MCF 10A (cell line): ENCODE measurements at regions not wholly inside any gene's neighbourhood (a gene's known extent, or its start where the extent isn't known, plus 50 kb on each side); places are given as distances from the start of the nearest gene placed in this dataset.
"Not testable (repeated sequence)": the region's sequence is repeated elsewhere in the genome, so short reads cannot be mapped to it uniquely, and the experiment has no call there.

Experiments used
- BruUV-seq: library from RNA; stranded (reverse); fragments of 400-500 nt; replicated peaks from 2 replicates; lab custom pipeline; 2021; lab: Mats Ljungman, UMichigan
- CTCF ChIA-PET: fragments of 300-600 bp; sonication (Branson Sonifier 250); formaldehyde crosslinking; extraction: SDS; loops from one replicate; lab custom pipeline; 2021; ENCODE audit warnings: antibody characterized with exemption, inconsistent platforms; lab: Yijun Ruan, JAX
- POLR2A ChIA-PET: fragments of 300-600, 350-650 bp; sonication (Branson Sonifier 250); formaldehyde crosslinking; extraction: SDS; loops from one replicate; lab custom pipeline; 2020; ENCODE audit warnings: antibody characterized with exemption, inconsistent platforms; lab: Yijun Ruan, JAX
- DNase-seq: peaks from one replicate; pipeline ENCODE4 v3.0.0-alpha.2; 2018; ENCODE audit not compliant: unreplicated experiment
- H3K27ac Mint-ChIP-seq: one replicate; pipeline ENCODE4 v1.8.0; 2022; ENCODE audit warnings: mild to moderate bottlenecking, low read depth, mixed read lengths; ENCODE audit not compliant: unreplicated experiment
- H3K27me3 Mint-ChIP-seq: one replicate; pipeline ENCODE4 v1.8.0; 2022; ENCODE audit warnings: mixed read lengths; ENCODE audit not compliant: insufficient read depth, unreplicated experiment
- H3K36me3 Mint-ChIP-seq: one replicate; pipeline ENCODE4 v1.8.0; 2022; ENCODE audit warnings: mild to moderate bottlenecking, moderate library complexity, mixed read lengths; ENCODE audit not compliant: insufficient read depth, unreplicated experiment
- H3K4me1 Mint-ChIP-seq: one replicate; pipeline ENCODE4 v1.8.0; 2022; ENCODE audit warnings: mixed read lengths; ENCODE audit not compliant: insufficient read depth, unreplicated experiment
- H3K4me3 Mint-ChIP-seq: one replicate; pipeline ENCODE4 v1.8.0; 2022; ENCODE audit warnings: mild to moderate bottlenecking, moderate library complexity, mixed read lengths; ENCODE audit not compliant: unreplicated experiment
- H3K9me3 Mint-ChIP-seq: one replicate; pipeline ENCODE4 v1.8.0; 2022; ENCODE audit warnings: mixed read lengths; ENCODE audit not compliant: unreplicated experiment
- intact Hi-C: fragments of 100-400 bp; cut with micrococcal nuclease; formaldehyde crosslinking; loops from 2 replicates; pipeline ENCODE4 v1.14.1; 2022
- TF ChIP-seq, protein P1 (sequence below): fragments of 200-600 bp; IDR thresholded peaks from one replicate; pipeline ENCODE4 v1.8.0; 2022; ENCODE audit warnings: antibody characterized with exemption, mild to moderate bottlenecking; ENCODE audit not compliant: unreplicated experiment

DNA sequence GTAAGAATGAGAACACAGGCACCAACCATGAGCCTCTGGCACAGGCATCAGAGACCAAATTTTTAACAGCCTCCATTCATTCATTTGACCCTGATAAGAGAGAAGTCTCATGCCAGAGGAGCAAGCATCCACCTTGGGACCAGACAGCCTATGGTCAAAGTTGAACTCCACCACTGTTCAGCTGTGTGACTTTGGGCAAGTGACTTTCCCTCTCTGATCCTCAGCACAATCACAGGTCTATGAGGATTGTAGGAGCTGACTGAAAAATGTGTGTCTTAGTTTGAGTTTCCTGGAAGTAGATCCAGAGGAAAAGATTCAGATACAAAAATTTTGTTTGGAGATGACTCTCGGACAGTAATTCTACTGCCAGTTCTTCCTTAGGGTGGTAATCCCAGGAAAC lies 645.1 kb upstream of the DEFB115 start:
- no peak overlapping the region for H3K4me3 Mint-ChIP-seq
- H3K9me3 Mint-ChIP-seq, result peaks cover 46% of the 10 kb centered on the region
- no TSS peak for BruUV-seq

DNA sequence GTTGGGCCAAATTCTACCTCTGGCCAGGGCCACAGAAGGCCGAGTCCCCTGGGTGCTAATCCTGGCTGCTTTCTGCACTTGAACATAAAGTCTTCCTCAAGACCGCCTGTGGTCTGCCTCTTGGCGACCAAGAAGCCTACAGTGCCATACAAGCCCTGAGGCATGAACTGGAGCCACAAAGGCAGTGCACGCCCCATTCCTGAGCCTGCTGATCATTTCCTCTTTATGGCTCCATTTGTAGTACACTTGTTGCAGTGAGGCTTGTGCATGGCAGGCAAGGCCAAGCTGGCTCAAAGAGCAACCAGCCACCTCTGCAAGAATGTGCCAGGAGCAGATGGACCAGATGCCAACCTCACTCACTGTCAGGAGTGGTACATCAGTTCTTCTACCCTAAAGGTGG lies 636.1 kb upstream of the DEFB115 start:
- H3K9me3 Mint-ChIP-seq, H3K4me1 Mint-ChIP-seq, DNase-seq, BruUV-seq, CTCF ChIA-PET, H3K27me3 Mint-ChIP-seq, H3K27ac Mint-ChIP-seq, H3K36me3 Mint-ChIP-seq, intact Hi-C loops, POLR2A ChIA-PET, H3K4me3 Mint-ChIP-seq: not testable (repeated sequence)

More for the DNA sequence above, 645.1 kb upstream of the DEFB115 start:
- POLR2A ChIA-PET, result no interaction called here
- intact Hi-C loops, result no loop called here
- CTCF ChIA-PET, result no interaction called here
- Mint-ChIP-seq H3K27me3 (no peaks in the 10 kb centered on the region), H3K27ac (no peak overlapping the region), H3K36me3 (peaks cover 4% of the 10 kb centered on the region), H3K4me1 (no peaks in the 10 kb centered on the region)
- TF ChIP-seq, protein P1, sequence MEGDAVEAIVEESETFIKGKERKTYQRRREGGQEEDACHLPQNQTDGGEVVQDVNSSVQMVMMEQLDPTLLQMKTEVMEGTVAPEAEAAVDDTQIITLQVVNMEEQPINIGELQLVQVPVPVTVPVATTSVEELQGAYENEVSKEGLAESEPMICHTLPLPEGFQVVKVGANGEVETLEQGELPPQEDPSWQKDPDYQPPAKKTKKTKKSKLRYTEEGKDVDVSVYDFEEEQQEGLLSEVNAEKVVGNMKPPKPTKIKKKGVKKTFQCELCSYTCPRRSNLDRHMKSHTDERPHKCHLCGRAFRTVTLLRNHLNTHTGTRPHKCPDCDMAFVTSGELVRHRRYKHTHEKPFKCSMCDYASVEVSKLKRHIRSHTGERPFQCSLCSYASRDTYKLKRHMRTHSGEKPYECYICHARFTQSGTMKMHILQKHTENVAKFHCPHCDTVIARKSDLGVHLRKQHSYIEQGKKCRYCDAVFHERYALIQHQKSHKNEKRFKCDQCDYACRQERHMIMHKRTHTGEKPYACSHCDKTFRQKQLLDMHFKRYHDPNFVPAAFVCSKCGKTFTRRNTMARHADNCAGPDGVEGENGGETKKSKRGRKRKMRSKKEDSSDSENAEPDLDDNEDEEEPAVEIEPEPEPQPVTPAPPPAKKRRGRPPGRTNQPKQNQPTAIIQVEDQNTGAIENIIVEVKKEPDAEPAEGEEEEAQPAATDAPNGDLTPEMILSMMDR, result no peak
- no peak for DNase-seq

DNA sequence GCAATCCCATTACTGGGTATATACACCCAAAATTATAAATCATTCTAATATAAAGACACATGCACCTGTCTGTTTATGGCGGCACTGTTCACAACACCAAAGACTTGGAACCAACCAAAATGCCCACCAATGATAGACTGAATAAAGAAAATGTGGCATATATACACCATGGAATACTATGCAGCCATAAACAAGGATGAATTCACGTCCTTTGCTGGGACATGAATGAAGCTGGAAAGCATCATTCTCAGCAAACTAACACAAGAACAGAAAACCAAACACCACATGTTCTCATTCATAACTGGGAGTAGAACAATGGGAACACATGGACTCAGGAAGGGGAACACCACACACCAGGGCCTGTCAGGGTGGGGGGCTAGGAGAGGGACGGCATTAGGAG lies 633.2 kb upstream of the DEFB115 start:
- H3K4me3 Mint-ChIP-seq, H3K27me3 Mint-ChIP-seq, H3K36me3 Mint-ChIP-seq, DNase-seq, BruUV-seq, intact Hi-C loops, CTCF ChIA-PET, H3K4me1 Mint-ChIP-seq, H3K27ac Mint-ChIP-seq, H3K9me3 Mint-ChIP-seq, POLR2A ChIA-PET: not testable (repeated sequence)

DNA sequence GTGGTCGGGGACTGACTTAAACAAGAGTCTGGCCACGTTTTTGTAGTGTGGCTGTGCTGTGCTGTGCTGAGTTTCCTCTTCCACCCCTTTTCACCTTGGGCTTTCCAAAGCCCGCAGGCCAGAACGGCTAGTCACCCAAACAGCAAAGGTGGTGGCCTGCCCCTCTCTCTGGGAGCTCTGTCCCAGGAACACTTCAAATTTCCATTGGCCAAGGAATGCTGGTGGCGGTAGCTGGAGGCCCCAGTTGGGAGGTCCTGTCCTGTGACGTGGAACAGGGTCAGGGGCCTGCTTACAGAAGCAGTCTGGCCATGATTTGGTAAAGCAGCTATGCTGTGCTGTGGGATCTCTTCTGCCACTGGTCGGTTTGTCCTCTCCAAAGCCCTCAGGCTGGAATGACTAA lies 628.1 kb upstream of the DEFB115 start:
- H3K27me3 Mint-ChIP-seq, intact Hi-C loops, DNase-seq, H3K4me1 Mint-ChIP-seq, H3K4me3 Mint-ChIP-seq, H3K27ac Mint-ChIP-seq, CTCF ChIA-PET, BruUV-seq, H3K36me3 Mint-ChIP-seq, POLR2A ChIA-PET: not testable (repeated sequence)
- H3K9me3 Mint-ChIP-seq, result peaks cover 19% of the 10 kb centered on the region

DNA sequence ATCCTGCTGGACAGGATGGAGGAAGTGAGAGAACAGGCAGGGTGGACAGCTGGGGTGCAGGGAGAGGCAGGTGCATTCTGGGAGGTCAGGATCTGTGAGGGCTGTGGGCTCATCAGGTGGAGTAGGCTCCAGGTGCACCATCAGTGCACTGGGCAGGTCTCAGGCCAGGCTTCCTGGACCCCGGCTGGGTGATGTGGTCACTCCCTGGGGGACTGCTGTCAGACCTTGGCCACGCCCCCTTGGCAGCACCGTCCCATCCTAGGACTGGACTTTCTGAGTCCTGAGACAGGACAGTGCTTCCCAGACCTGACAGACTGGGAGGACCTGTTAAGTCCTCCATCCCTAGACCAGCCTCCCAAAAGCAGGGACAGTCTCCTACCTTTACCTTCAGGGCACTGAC lies 626.7 kb upstream of the DEFB115 start:
- no peak overlapping the region for H3K27ac Mint-ChIP-seq
- H3K9me3 Mint-ChIP-seq, result peaks cover 29% of the 10 kb centered on the region
- DNase-seq, result no peak
- CTCF ChIA-PET, result no interaction called here
- intact Hi-C loops, result no loop called here
- TF ChIP-seq, protein P1, result no peak
- BruUV-seq, result no TSS peak
- POLR2A ChIA-PET, result no interaction called here
- no peaks in the 10 kb centered on the region for H3K4me1 Mint-ChIP-seq
- no peak overlapping the region for H3K4me3 Mint-ChIP-seq
- no peaks in the 10 kb centered on the region for H3K36me3 Mint-ChIP-seq
- H3K27me3 Mint-ChIP-seq, result no peaks in the 10 kb centered on the region

DNA sequence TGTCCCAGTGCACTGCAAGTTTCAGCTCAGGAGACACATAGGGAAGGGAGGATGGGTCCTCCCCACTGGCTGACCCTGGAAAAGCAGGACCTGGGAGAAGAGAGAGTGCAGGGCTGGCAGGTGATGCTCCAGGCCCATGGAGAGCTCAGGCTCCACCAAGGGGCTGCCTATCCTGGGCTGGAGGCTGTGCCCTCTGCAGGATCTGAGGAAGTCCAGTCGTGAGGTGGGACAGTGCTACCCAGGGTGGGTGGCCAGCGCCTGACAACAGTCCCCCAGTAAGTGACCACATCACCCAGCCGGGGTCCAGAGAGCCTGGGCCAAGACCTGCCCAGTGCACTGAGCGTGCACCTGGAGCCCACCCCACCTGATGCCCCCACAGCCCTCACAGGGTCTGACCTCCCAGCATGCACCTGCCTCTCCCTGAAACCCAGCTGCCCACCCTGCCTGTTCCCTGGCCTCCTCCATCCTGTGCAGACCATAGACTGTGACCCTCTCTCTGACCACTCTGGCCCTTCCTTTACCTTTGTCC lies 626.1 kb upstream of the DEFB115 start:
- BruUV-seq, CTCF ChIA-PET, H3K27me3 Mint-ChIP-seq, DNase-seq, H3K4me3 Mint-ChIP-seq, H3K36me3 Mint-ChIP-seq, H3K27ac Mint-ChIP-seq, intact Hi-C loops, POLR2A ChIA-PET, H3K4me1 Mint-ChIP-seq: not testable (repeated sequence)
- peaks cover 34% of the 10 kb centered on the region for H3K9me3 Mint-ChIP-seq

DNA sequence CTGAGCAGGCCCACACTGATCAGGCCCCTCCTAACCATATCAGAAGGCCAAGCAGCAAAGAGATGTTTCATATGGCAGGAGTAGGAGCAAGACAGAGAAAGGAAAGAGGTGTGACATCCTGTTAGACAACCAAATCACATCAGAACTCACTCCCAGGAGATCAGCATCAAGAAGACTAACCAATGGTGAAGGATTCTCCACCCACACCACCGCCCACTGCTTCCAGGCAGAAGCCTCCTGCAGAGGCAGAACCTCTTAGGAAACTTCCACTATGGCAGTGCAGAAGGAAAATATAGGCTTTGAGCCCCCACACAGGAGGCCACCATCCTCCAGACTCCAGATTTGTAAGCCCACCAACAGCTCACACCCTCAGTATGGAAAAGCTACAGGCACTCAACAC lies 624.7 kb upstream of the DEFB115 start:
- H3K27me3 Mint-ChIP-seq, DNase-seq, H3K4me3 Mint-ChIP-seq, POLR2A ChIA-PET, intact Hi-C loops, BruUV-seq, H3K27ac Mint-ChIP-seq, H3K36me3 Mint-ChIP-seq, H3K4me1 Mint-ChIP-seq, CTCF ChIA-PET: not testable (repeated sequence)
- H3K9me3 Mint-ChIP-seq, result peaks cover 43% of the 10 kb centered on the region

DNA sequence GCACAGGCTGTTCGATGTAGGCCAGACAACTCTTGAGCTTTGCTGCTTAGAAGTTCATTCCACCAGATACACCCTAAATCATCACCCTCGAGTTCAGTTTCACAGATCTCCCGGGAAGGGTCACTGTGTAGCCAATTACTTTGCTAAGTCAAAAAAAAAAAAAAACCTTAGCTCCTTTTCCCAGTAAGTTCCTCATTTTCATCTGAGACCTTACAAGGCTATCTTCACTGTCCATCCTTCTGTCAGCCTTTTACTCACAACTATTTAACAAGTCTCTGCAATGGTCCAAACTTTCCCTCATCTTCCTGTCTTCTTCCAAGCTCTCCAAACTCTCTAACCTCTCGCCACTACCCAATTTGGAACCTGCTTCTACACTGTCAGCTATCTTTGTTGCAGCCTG lies 615.9 kb upstream of the DEFB115 start:
- POLR2A ChIA-PET, H3K36me3 Mint-ChIP-seq, CTCF ChIA-PET, H3K27ac Mint-ChIP-seq, H3K4me1 Mint-ChIP-seq, H3K4me3 Mint-ChIP-seq, BruUV-seq, DNase-seq, H3K27me3 Mint-ChIP-seq, intact Hi-C loops: not testable (repeated sequence)
- H3K9me3 Mint-ChIP-seq, result peaks cover 23% of the 10 kb centered on the region
